HAP-1 (cell line): ENCODE measurements at regions not wholly inside any gene's neighbourhood (a gene's known extent, or its start where the extent isn't known, plus 50 kb on each side); places are given as distances from the start of the nearest gene placed in this dataset.
"Not testable (repeated sequence)": the region's sequence is repeated elsewhere in the genome, so short reads cannot be mapped to it uniquely, and the experiment has no call there.

ENCODE experiments used
- DNase-seq, 2 experiments: peaks; one replicate each; pipeline ENCODE4 v3.0.0-alpha.2; 2016 to 2020; ENCODE audit warnings: low spot score in 2 of 2
- H3K27me3 ChIP-seq: fragments of 250-450 bp; sonication (Bioruptor Pico); 2 replicates; pipeline ENCODE4 v1.5.1; 2020; ENCODE audit warnings: low read depth, mild to moderate bottlenecking, moderate library complexity
- H3K36me3 ChIP-seq: fragments of 250-450 bp; sonication (Bioruptor Pico); replicated peaks from 2 replicates; pipeline ENCODE4 v1.5.1; 2020; ENCODE audit warnings: mild to moderate bottlenecking
- H3K4me1 ChIP-seq: fragments of 250-450 bp; sonication (Bioruptor Pico); 2 replicates; pipeline ENCODE4 v1.5.1; 2020; ENCODE audit warnings: mild to moderate bottlenecking
- H3K4me3 ChIP-seq: fragments of 250-450 bp; sonication (Bioruptor Pico); 2 replicates; pipeline ENCODE4 v1.5.1; 2020; ENCODE audit warnings: mild to moderate bottlenecking, moderate library complexity
- H3K9me3 ChIP-seq: fragments of 250-450 bp; sonication (Bioruptor Pico); 2 replicates; pipeline ENCODE4 v1.5.1; 2020; ENCODE audit warnings: mild to moderate bottlenecking, moderate library complexity
- in situ Hi-C: fragments of 300-500 bp; cut with MboI; formaldehyde crosslinking; loops from 3 replicates; pipeline ENCODE4 v1.14.3; 2020; ENCODE audit warnings: low sequenced_read_pairs, inconsistent platforms, mixed read lengths

DNA sequence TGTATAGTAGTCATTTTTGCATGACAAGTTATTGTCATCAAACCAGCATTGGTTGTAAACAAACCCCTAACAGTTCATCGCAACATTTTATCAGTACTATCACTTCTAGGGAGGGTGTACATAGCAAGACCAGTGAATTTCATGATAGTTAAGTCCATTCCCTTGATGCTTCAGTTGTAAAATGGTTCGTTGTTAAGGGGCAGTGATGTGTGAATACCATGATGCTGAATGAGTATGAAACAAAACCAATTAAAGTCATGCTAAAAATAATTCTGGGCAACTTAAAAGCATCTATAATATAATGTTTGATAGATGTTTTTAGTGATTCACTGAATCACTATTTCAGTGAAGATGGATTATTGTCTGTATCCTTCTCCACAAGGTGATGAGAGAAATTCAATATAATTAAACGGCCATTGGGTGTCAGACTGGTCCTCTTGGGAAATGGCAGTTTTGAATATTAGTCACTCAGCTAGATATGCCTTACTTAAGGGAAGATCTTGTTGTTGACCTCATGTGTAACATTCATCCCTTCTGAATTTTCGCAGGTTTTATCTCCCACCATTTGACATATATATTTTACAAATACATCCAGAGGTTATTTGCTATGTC, 742.2 kb upstream of the TMPRSS15 start:
- Histone ChIP-seq H3K4me1 (no peaks in the 10 kb centered on the region), H3K27me3 (no peaks in the 10 kb centered on the region), H3K4me3 (no peak overlapping the region), H3K36me3 (no peaks in the 10 kb centered on the region), H3K9me3 (no peaks in the 10 kb centered on the region)
- in situ Hi-C loops = no loop called here
- no peak for DNase-seq

- DNase-seq = no peak
- Histone ChIP-seq H3K27me3 (no peaks in the 10 kb centered on the region), H3K36me3 (no peaks in the 10 kb centered on the region), H3K4me1 (no peaks in the 10 kb centered on the region), H3K9me3 (no peaks in the 10 kb centered on the region), H3K4me3 (no peak overlapping the region)
- in situ Hi-C loops = no loop called here
Measured at GRCh38 chr21:19148056-19148455, 744.5 kb upstream of the TMPRSS15 start.

- DNase-seq = no peak
- Histone ChIP-seq H3K4me3 (no peak overlapping the region), H3K36me3 (no peaks in the 10 kb centered on the region), H3K4me1 (no peaks in the 10 kb centered on the region), H3K9me3 (no peaks in the 10 kb centered on the region), H3K27me3 (no peaks in the 10 kb centered on the region)
- in situ Hi-C loops = no loop called here
Measured at GRCh38 chr21:19171585-19171984, 768.0 kb upstream of the TMPRSS15 start.

DNA sequence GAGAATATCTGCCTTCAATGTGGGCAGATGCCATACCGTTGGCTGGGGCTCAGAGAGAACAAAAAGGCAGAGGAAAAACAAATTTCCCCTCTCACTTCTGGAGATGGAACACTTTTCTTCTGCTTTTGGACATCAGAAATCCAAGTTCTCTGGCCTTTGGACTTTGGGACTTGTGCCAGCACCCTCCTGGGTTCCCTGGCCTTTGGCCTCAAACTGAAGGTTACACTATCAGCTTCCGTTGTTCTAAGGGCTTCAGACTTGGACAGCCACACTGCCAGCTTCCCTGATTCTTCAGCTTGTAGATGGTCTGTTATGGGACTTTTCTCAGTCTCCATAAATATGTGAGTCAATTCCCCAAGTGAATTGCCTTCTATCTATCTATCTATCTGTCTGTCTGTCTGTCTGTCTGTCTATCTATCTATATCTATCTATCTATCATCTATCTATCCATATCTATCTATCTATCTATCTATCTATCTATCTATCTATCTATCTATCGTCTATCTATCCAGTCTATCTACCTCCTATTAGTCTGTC, 778.1 kb upstream of the TMPRSS15 start:
- no peak for DNase-seq
- H3K9me3 ChIP-seq = no peaks in the 10 kb centered on the region
- no peak overlapping the region for H3K4me3 ChIP-seq
- in situ Hi-C loops = no loop called here
- H3K4me1 ChIP-seq = no peaks in the 10 kb centered on the region
- no peaks in the 10 kb centered on the region for H3K27me3 ChIP-seq
- no peaks in the 10 kb centered on the region for H3K36me3 ChIP-seq

- Histone ChIP-seq H3K27me3 (no peaks in the 10 kb centered on the region), H3K9me3 (no peaks in the 10 kb centered on the region), H3K4me1 (peaks cover 7% of the 10 kb centered on the region; the same call in 1 of the 2 replicates), H3K36me3 (no peaks in the 10 kb centered on the region), H3K4me3 (no peak overlapping the region)
- in situ Hi-C loops = no loop called here
- DNase-seq = no peak
Measured at GRCh38 chr21:19197950-19198349, 794.4 kb upstream of the TMPRSS15 start.

DNA sequence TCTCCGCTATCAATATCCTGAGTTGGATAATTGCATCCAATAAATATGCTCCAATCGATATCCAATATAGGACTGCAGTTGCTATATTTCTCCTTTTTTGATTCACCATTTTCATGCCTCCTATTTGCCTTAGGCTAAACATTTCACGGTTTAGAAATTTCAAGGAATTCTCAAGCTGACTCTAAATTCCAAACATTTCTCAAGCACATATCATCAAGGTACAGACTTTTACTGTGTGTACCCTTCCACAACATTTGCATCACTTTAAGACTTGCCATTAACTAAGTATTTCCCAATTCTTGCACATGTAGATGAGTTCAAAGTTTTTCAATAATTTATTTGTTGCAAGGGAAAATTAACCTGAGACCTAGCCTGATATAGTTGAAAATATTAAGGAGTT, 795.2 kb upstream of the TMPRSS15 start:
- DNase-seq = no peak
- H3K4me1 ChIP-seq = peaks cover 7% of the 10 kb centered on the region; the same call in 1 of the 2 replicates
- H3K27me3 ChIP-seq = no peaks in the 10 kb centered on the region
- H3K4me3 ChIP-seq = no peak overlapping the region
- in situ Hi-C loops = no loop called here
- H3K9me3 ChIP-seq = no peaks in the 10 kb centered on the region
- no peaks in the 10 kb centered on the region for H3K36me3 ChIP-seq

- no peaks in the 10 kb centered on the region for H3K27me3 ChIP-seq
- in situ Hi-C loops = no loop called here
Measured at GRCh38 chr21:19218163-19218562, 814.6 kb upstream of the TMPRSS15 start.

GRCh38 chr21:19224090-19224489, 820.5 kb upstream of the TMPRSS15 start:
- no peak overlapping the region for H3K4me3 ChIP-seq
- in situ Hi-C loops = no loop called here
- no peak for DNase-seq
- H3K36me3 ChIP-seq = no peaks in the 10 kb centered on the region
- H3K4me1 ChIP-seq = peaks cover 7% of the 10 kb centered on the region
- H3K27me3 ChIP-seq = no peaks in the 10 kb centered on the region
- H3K9me3 ChIP-seq = no peaks in the 10 kb centered on the region

More at GRCh38 chr21:19218163-19218562, 814.6 kb upstream of the TMPRSS15 start:
- H3K4me3 ChIP-seq = no peak overlapping the region
- DNase-seq = no peak
- H3K4me1 ChIP-seq = no peaks in the 10 kb centered on the region; the same call in 1 of the 2 replicates
- H3K36me3 ChIP-seq = no peaks in the 10 kb centered on the region
- no peaks in the 10 kb centered on the region; the same call in 1 of the 2 replicates for H3K9me3 ChIP-seq

GRCh38 chr21:19228226-19228625, 824.6 kb upstream of the TMPRSS15 start:
- peak in 1 of 2 experiments; percentile 70 for DNase-seq
- in situ Hi-C loops = no loop called here
- no peak overlapping the region for H3K4me3 ChIP-seq

GRCh38 chr21:19233841-19234240, 830.3 kb upstream of the TMPRSS15 start:
- H3K9me3 ChIP-seq, H3K27me3 ChIP-seq, H3K4me1 ChIP-seq, H3K36me3 ChIP-seq, in situ Hi-C loops, H3K4me3 ChIP-seq, DNase-seq: not testable (repeated sequence)

More at GRCh38 chr21:19228226-19228625, 824.6 kb upstream of the TMPRSS15 start:
- H3K9me3 ChIP-seq = no peaks in the 10 kb centered on the region
- no peaks in the 10 kb centered on the region for H3K27me3 ChIP-seq
- peaks cover 7% of the 10 kb centered on the region for H3K4me1 ChIP-seq
- no peaks in the 10 kb centered on the region for H3K36me3 ChIP-seq

- H3K4me1 ChIP-seq = no peaks in the 10 kb centered on the region
- H3K27me3 ChIP-seq = no peaks in the 10 kb centered on the region
- H3K36me3 ChIP-seq = no peaks in the 10 kb centered on the region
- no peaks in the 10 kb centered on the region for H3K9me3 ChIP-seq
- H3K4me3 ChIP-seq = no peak overlapping the region
- in situ Hi-C loops = no loop called here
- no peak for DNase-seq
Measured at GRCh38 chr21:19236209-19236608, 832.6 kb upstream of the TMPRSS15 start.

- H3K9me3 ChIP-seq = no peaks in the 10 kb centered on the region
- in situ Hi-C loops = no loop called here
- no peak for DNase-seq
- no peak overlapping the region for H3K4me3 ChIP-seq
- H3K27me3 ChIP-seq = no peaks in the 10 kb centered on the region
- no peaks in the 10 kb centered on the region for H3K4me1 ChIP-seq
- H3K36me3 ChIP-seq = no peaks in the 10 kb centered on the region
Measured at GRCh38 chr21:19237608-19238007, 834.0 kb upstream of the TMPRSS15 start.

DNA sequence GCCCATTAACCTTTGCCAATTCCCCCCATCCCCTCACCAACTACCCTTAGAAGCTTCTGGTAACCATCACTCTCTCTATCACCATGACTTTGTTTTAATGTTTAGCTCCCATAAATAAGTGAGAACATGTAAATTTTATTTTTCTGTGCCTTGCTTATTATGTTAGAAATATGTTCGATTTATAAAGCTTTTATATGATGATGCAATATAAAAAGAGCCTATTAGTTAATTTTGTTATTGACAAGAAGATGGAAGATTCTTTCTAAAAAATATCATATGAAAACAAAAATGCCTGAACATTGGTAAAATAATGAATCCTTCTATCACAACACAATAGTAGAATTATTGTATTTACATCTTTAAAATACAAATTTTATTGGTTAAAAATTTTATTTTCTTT, 836.1 kb upstream of the TMPRSS15 start:
- no peak for DNase-seq
- no peaks in the 10 kb centered on the region for H3K36me3 ChIP-seq
- no peaks in the 10 kb centered on the region for H3K9me3 ChIP-seq
- in situ Hi-C loops = no loop called here
- H3K4me3 ChIP-seq = no peak overlapping the region
- H3K4me1 ChIP-seq = no peaks in the 10 kb centered on the region
- no peaks in the 10 kb centered on the region for H3K27me3 ChIP-seq

DNA sequence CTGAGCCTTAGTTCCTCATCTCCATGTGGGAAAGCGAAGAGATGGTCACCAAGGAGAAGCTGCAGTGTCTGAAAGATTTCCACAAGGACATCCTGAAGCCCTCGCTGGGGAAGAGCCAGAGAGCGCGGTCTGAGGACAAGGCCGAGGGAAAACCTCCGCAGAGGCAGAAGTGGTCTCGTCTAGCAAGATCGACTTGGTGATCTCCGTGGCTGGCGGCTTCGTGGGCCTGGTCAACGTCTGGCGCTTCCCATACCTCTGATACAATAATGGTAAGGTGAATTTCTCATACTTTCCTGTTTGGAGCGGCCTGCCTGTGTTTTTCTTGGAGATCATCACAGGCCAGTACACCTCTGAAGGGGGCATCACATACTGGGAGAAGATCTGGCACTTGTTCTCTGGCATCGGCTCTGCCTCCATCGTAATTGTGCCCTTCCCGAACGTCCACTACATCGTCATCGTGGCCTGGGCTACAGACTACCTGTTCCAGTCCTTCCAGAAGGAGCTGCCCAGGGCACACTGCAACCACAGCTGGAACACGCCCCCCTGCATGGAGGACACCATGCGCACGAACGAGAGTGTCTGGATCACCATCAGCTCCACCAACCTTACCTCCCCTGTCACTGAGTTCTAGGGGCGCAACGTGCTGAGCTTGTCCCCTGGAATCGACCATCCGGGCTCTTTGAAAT, 841.1 kb upstream of the TMPRSS15 start:
- H3K4me1 ChIP-seq = no peaks in the 10 kb centered on the region
- no peak for DNase-seq
- no peaks in the 10 kb centered on the region for H3K9me3 ChIP-seq
- in situ Hi-C loops = no loop called here
- no peaks in the 10 kb centered on the region for H3K27me3 ChIP-seq
- H3K4me3 ChIP-seq = no peak overlapping the region
- no peaks in the 10 kb centered on the region for H3K36me3 ChIP-seq
